Dermis microvascular lymphatic vessel endothelial cell (primary cell): ENCODE measurements at regions not wholly inside any gene's neighbourhood (a gene's known extent, or its start where the extent isn't known, plus 50 kb on each side); places are given as distances from the start of the nearest gene placed in this dataset.

Experiments used
- DNase-seq, 2 donors: peaks; one replicate each; pipeline versions ENCODE4 v3.0.0 to v3.0.0-alpha.2; 2010; ENCODE audit warnings: low read depth in 2 of 2

DNA sequence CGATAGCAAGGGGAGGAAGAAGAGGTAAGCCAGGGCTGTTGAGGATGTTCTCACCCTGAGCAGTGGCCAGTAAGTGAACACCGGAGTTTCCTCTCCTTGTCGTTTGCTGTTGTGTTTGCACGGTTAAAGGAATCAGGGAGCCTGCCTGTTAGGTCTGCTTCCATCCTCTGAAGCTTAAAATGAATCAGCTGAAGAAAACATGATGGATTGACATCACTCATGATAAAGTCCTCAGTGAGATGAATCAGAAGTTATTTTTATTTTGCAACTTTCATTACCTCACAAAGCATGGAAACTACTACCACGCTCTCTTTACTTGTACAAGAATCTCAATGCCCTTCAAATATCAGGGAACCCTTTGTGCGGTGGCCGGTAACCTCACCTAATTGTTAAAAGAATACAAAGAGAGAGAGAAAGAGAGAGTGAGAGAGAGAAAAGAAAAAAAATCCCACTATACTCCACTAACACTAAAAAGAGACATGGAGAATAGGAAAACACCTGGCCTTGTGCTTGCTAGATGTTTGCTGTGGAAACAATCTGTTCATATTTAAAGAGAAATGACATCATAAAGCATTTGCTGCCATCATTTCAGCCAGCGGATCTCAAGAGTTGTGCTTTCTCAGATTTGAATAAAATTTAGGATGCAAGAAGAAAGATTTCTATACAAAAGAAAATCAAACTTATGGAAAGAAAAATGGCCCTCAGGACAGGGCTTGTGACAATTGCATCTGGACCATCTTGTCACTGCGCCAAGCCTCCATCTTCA is 441.6 kb upstream of the SALL1 start:
- no peak for DNase-seq

DNA sequence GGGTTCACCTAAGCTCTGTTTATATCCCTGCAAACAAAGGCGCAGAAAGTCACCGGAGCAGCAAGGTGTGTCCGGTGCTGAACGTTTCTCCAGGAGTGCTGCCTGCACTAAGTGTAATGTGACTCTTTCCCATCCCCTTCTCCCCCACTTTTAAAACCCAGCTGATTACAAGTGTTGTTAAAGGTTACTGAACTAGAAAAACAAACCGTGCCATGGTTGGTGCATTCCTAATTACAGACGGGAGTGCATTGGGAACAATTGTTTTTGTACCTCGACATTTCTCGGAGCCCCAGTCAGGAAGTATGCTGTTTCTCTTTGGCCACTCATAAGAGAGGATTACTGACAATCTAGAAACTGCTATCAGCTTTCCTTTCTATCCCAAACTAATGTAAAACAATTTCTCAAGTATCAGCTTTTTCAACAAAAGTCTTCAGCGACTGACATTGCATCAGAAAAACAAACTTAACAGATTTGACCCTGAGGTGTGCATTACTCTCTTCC is 441.0 kb upstream of the SALL1 start:
- peak in 1 of 2 donors; percentile 5 for DNase-seq

DNA sequence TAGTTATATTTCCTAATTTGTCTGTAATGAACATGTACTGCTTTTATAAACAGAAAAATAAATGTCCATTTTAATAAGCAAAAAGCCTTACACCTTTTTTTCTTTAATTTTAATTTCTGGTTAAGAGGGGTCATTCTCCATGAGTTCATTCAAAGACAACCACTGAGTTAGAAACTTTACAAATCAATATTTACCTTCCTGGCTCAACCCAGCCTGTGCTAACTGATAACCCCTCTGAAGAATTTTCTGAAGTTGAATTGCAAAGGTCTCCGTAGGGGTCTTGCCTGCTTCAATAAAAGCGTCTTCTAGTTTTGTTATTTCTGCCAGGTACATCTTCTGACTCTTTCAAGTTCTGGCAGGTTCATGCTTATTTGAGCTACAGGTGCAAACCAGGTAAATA is 440.4 kb upstream of the SALL1 start:
- no peak for DNase-seq

DNA sequence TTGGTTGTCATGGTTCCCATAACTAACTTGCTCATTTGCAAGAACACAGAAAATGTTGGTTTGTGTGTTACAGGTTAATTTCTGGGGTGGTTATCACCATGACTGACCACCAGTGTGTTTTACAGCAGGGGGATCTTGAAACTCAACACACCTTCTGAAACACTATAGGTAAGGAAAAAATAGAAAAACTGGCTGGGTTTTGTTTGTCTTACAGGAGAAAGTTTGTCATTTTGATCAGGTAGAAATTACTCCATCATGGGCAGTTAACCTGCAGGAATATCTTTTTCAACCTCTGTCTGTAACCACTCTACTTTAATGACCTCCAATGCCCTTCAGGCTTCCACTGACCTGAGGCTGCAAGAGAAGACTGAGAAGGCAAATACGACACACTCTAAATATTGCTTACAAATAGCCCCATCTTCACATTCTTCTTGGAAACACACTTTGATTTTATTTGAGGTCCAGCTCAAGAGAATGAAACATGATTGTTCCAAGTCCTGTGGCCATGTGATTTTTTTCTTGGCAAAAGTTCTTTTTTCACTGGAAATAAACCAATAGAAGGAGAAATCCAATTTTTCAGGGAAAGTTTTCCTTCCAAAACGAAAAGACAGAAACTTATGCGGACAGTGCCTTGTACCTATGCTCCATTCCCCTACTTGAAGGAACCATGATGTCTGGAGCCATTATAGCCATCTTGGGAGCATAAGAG is 428.7 kb upstream of the SALL1 start:
- no peak for DNase-seq

DNA sequence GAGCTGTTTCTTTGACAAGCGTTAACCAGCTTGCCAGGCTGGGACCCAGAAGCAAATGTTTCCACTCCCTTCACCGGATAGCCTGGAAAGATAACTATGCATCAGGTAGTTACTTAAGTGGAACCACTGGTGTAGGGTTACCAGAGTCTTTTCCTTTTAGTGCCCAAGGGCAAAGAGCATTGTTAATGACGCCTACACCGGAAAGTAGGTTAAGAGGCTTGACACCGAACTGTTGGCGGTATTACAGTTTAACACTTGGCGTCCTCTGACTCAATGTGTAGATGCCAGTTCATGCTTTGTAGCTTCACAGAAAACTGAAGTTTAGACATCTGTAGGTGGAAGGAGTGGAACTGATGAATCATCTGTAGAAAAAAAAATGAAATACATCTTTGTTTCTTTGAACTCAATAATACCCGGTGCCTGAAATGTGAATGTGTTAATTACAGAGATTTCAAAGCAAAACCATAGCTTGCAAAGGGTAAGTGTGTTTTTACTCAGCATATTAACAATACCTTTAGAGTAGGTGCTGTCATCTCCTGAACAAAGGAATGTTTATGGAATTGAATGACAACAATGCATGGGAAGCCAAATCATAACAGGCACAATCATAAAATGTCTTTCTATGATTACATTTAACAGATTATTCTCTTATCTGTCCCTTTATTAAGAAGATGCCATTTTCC is 426.7 kb upstream of the SALL1 start:
- DNase-seq, result peak in 1 of 2 donors; percentile 44

DNA sequence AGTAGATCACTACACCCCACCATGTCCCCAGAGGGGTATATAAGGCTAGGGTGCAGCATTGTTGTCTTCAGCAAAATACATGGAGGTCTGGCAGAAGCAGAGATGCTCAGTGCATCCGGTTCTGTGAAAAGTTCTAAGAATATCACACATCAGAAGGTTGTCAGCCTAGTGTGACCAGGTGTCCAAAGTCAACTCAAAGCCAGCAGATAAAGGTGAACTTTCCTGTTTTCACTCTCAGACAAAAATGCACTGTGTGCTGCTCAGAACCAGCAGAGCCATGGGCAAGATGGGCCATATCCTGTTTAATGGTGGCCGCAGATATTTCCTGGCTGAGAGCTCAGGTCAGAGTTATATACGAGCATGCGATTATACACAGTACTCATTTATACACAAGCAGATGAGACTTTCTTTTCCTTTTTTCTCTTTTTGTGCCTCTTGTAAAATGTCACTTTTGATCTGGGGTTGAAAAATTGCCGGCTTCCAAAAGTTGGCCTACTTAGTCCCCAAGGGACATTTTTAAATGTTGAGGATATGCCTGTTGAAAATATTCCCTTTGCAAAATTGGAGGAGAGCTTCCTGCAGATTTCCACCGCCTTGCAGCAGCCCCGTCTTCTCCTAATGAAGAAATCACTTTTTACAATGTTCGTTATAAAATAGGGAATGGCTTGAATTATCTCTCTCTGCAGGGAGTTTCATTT is 425.6 kb upstream of the SALL1 start:
- DNase-seq, result no peak

DNA sequence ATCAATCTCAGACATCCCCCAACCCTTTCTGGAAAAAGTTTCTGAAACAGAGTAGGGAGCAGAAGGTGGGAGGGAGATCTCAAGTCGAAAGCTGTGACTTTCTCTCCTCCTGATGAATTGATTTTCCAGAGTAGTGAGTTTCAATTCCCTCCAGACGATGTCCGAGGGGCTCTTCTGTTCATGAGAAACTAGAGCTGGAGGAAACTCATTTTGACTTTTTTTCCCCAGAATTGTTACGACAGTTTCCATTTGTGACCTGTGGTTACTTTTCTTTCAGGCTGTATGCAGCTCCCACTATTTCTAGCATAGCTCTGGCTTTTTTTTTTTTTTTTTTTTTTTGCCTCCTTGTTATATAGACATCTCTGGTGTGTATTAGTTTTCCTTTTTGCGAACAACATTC is 422.1 kb upstream of the SALL1 start:
- no peak for DNase-seq

DNA sequence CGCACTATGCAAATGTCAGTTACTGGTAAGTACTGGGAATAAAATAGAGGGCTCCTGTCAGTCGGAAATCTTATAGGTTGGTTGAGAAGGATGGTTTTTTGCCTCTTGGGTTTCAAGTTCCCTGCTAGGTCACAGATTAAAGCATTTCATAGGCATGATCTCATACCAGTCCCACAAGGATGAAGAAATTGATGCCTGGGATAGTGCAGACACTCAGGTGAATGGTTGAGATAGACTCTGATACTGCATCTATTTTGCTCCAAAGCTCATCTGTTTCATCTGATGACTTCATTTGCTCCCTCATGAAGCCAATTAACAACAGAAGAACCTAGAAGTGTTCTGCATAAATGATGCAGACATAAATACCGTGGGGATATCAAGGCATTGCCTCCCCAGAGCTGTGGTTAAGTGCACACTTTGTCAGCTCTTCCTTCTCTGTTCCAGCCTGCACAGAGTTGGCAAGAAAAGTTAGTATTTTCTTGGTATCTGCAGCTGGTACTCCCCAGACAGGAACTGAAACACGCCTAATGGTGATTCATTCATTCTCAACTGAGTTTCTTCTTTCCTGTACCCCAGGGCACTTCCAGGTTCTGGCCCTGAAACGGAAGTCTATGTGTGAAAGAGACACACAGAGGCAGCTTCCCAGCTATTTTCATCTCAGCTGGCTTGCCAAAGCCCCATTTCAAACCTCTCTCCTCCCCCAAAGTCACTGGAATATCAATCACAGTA is 418.3 kb upstream of the SALL1 start:
- DNase-seq, result peak in 1 of 2 donors; percentile 72

DNA sequence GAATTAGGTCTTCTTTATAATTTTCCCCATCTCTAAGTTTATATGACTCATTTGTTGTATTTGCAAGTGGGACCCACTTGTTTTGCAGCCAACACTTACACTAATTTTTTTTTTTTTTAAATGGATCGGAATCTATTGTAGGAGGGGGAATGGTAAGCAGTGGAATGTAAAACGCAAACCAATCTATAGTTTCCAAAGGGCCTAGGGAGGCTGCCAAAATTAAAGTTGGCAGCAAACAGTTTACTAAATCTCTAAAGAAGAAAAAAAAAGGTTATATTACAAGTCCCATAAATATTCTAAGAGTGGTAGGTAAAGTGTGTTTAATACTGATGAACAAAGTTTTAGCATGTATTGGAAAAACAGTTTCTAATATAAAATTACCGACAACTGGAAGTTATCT is 416.8 kb upstream of the SALL1 start:
- DNase-seq, result no peak

DNA sequence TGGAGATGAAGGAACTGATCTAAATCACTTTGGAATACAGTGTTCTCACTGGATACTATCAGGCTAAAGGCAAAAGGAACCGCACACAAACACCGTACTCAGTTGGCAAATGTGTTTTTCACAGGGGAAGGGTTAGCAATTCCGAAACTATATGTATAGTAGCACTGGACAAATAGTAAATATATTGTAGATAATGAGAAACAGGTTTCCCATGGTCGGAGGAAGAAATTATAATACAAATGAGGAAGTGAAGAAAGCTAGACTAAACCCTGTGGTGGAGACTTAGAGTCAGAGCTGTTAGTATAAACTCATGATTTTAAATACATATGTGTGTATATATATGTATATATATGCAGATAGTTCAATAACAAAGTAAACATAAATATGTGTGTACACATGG is 414.1 kb upstream of the SALL1 start:
- DNase-seq, result no peak

DNA sequence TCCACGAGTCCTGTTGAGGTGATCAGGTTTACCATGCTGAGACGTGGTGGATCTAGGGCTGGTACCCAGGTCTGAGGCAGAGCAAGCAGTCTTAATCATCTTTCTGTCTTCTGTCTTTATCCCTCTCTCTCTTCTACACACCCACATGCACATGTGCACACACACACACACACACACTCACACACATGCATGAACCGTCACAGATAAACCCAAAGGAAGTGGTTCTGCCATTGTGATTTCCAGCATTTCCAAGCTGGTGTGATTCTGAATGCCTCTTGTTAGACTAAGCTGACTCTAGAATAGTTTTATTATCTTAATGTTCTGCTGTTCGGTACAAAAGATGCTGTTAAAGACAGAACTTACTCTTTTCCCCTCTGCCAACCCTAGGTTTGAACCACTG is 411.8 kb upstream of the SALL1 start:
- DNase-seq, result no peak

DNA sequence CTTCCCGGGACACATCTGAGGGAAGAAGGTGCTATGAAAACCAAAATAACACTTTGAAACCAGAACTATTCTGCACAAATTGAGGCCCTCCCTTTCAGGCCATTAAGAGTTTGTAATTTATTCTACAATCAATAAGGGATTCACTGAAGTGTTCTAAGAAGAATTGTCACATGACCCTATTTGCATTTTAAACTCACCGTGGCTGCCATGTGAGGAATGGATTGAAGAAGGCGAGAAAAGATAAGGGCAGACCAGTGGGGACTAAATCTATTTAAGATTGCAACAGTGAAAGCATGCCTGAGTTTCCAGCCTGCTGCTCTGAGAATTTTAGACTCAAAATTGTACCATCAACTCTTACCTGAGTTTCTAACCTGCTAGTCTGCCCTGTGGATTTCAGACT is 408.8 kb upstream of the SALL1 start:
- DNase-seq, result no peak

DNA sequence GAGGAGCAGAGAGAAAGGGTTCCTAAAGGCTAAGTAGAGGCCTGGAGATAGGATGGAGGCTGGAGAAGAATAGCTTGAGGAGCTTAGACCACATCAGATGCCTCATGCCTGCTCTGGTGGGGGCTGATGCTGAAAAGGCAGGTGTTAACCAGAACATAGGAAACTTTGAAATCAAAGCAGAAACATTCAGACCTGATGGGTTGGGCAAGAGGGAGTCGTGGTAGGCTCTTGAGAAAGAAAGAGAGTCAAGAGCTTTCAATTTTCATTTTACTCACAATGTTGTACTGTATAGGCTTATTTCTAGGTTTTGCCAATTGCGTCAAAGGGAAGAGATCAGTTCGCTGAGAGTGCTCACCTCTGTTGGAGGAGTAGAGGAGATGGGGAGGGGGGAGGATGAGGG is 406.6 kb upstream of the SALL1 start:
- no peak for DNase-seq

DNA sequence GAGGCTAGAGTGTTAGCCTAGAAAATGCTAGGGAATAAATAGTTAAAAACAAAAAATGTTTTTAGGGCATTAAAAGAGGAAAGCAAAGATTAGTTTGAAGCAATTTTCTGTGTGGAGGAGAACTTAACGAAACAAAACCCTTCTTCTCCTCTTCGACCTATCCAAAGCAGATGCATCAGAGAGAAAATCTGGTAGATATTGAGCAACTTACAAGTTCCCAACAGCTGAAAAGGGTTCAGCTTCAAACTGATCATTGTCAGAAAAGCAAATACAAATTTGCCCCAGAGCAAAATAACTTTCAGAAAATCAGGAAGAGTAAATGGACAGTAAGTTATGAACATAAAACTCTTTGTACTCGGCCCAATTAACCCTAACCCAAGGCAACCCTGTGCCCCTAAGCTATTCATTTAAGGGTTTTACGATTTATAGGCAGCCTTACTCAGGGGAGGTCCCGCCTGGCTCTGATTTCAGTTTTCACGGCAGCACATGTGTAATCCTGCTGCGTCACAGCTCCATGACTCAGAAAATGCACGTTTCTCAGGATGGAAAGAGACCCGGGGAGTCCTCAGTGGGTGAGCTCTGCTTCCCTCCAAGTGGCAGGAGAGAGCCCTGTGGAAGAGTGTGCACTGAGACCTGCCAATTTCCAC is 405.7 kb upstream of the SALL1 start:
- peak in 1 of 2 donors; percentile 28 for DNase-seq

DNA sequence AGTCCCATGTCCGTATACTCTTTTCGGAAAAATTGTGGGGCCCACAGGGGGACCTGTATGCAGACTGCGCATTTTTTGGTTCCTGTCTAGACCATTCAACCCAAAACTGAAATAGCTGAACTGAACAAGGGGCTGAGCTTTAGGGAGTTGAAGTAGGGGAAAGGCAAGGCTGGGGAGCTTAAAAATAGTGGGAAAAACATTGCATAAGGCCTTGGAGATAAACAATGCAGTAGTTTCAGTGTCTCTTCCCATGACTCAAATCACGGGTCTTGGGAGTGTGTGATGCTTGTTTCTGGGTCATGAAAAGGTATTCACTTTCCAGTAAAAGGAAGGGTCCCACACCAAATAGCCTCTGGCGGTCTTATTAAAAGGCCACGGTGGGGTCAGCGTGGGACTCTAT is 402.8 kb upstream of the SALL1 start:
- no peak for DNase-seq

DNA sequence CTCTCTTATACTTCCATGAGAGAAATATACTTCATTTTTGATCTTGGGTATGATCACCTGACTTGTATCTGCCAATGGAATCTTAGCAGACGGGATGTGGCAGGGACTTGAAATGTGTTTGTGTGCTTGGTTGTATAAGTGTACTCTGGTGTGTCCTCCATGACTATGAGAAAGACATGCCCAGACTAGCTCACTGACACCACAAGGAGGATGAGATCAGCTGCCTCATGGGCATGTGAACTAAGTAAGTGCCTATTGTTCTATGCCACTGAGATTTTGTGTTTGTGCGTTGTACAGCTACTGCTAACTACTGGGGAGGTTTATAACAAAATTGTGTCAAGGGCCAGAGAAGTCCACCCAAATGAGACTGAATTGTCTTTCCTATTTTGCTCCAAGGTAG is 402.2 kb upstream of the SALL1 start:
- no peak for DNase-seq

DNA sequence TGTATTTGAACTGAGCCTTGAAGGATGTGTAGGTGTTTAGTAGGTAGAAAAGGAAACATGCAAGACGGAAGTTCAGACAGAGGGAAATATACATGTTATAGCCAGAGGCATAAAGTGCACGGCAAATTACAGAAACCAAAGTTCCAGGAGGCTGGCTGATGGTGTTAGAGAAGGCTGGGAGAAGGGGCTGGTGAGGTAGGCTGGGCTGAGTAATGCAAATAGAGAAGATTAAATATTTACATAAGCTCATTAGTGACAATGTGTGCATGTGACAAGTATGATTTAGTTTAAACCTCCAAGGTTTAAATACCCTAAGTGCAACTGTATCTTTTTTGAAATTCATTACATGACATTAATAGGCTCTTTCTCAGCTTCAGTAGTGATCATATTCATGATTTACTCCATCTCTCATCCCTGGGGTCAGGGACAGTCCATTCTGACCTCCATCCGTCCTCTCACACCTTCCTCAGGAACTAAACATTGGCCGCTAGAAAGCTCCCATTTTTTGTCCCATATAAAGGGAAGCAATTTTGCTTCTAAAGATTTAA is 399.8 kb upstream of the SALL1 start:
- DNase-seq, result no peak

DNA sequence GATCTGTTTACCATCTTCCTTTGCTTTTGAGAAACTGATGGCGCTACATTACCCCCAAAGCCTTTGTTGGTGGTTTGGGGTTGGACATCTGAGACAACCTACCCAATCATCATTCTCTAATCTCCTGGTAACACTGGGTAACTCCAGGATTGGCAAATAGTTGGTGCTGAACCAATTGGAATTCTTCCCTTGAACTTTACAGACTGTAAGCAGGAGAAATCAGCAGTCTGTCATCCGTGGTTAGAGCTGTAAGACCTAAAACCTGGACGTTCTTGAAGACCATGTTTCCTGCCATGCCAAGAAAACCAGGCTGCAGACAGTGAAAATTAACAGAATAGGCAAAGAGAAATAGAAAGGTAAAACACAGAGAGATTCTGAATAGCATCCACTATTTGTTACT is 398.8 kb upstream of the SALL1 start:
- DNase-seq, result no peak

DNA sequence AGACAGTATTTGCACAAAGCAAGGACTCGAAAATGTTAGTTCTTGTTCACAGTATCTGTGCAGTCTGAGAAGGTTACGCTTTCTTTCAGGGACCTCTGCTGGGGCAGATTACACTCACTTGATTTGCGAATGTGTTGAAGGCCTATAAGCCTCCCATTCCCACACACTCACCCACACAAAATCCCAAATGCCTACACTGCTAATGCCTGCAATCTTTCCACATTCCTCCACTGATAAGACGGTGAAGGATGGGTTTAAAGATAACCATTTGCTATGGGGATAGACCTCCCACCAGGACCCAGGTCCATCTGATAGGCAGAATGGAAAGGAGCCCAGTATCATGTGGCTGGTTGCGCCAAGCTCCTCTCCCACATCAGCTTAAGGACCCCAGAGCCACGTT is 394.9 kb upstream of the SALL1 start:
- no peak for DNase-seq

DNA sequence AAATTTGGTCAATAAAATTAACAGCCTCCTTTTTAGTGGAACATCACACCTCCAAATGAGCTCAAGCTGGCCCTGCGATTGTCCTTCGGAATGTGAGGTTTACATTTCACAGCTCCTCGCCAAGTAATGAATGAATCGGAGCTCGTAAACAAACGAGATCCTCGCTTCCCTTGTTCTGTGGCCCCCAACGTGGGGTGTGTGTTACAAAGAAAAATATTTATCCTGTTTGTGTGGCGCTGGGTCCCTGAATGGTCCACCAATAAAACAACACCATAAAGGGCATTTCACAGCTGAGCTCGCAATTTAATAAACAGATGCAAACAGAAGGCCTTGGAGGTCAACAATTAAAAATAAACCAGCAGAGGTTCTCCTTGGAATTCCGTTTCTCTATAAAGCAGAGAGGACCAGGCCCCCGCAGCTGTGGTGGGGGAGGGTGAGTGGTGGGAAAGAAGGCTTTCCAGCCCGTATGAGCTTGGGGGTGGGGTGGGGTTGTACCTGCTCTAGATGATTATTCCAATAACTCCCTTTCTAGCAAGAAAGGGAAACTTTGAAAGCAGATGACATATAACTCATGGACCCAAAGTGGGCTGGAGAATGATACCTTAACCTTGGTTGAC is 393.9 kb upstream of the SALL1 start:
- DNase-seq, result no peak
